ENCODE measurements at regions not wholly inside any gene's neighbourhood (a gene's known extent, or its start where the extent isn't known, plus 50 kb on each side); places are given as distances from the start of the nearest gene placed in this dataset.

- DNase-seq (ENCODE audit: low spot score), result no peak
- in situ Hi-C loops (cut with MboI; ENCODE audit: low sequenced_read_pairs, unreplicated experiment), result no loop called here
- no peak for TF ChIP-seq CTCF (IDR thresholded peaks at IDR 0.05; ENCODE audit: borderline replicate concordance, control extremely low read depth, extremely low read depth, insufficient read depth, missing control alignments)
Observed at GRCh38 chr2:19677215-19677777, 224.5 kb downstream of the TTC32 start.

- in situ Hi-C loops (cut with MboI; ENCODE audit: low sequenced_read_pairs, unreplicated experiment), result no loop called here
- DNase-seq (ENCODE audit: low spot score), result no peak
- no peak for TF ChIP-seq CTCF (IDR thresholded peaks at IDR 0.05; ENCODE audit: borderline replicate concordance, control extremely low read depth, extremely low read depth, insufficient read depth, missing control alignments)
Observed at GRCh38 chr2:19676770-19677169, 225.0 kb downstream of the TTC32 start.

GRCh38 chr2:19675856-19676460, 225.8 kb downstream of the TTC32 start:
- in situ Hi-C loops (cut with MboI; ENCODE audit: low sequenced_read_pairs, unreplicated experiment), result no loop called here
- DNase-seq (ENCODE audit: low spot score), result no peak
- no peak for TF ChIP-seq CTCF (IDR thresholded peaks at IDR 0.05; ENCODE audit: borderline replicate concordance, control extremely low read depth, extremely low read depth, insufficient read depth, missing control alignments)

GRCh38 chr2:19675003-19675629, 226.7 kb downstream of the TTC32 start:
- in situ Hi-C loops (cut with MboI; ENCODE audit: low sequenced_read_pairs, unreplicated experiment), result no loop called here
- no peak for DNase-seq (ENCODE audit: low spot score)
- TF ChIP-seq CTCF (IDR thresholded peaks at IDR 0.05; ENCODE audit: borderline replicate concordance, control extremely low read depth, extremely low read depth, insufficient read depth, missing control alignments), result no peak

GRCh38 chr2:19674051-19675002, 227.5 kb downstream of the TTC32 start:
- TF ChIP-seq CTCF (IDR thresholded peaks at IDR 0.05; ENCODE audit: borderline replicate concordance, control extremely low read depth, extremely low read depth, insufficient read depth, missing control alignments), result no peak
- in situ Hi-C loops (cut with MboI; ENCODE audit: low sequenced_read_pairs, unreplicated experiment), result no loop called here
- no peak for DNase-seq (ENCODE audit: low spot score)

GRCh38 chr2:19673213-19673791, 228.5 kb downstream of the TTC32 start:
- no peak for DNase-seq (ENCODE audit: low spot score)
- no peak for TF ChIP-seq CTCF (IDR thresholded peaks at IDR 0.05; ENCODE audit: borderline replicate concordance, control extremely low read depth, extremely low read depth, insufficient read depth, missing control alignments)
- in situ Hi-C loops (cut with MboI; ENCODE audit: low sequenced_read_pairs, unreplicated experiment), result no loop called here
